ENCODE measurements at regions not wholly inside any gene's neighbourhood (a gene's known extent, or its start where the extent isn't known, plus 50 kb on each side); places are given as distances from the start of the nearest gene placed in this dataset.

DNA sequence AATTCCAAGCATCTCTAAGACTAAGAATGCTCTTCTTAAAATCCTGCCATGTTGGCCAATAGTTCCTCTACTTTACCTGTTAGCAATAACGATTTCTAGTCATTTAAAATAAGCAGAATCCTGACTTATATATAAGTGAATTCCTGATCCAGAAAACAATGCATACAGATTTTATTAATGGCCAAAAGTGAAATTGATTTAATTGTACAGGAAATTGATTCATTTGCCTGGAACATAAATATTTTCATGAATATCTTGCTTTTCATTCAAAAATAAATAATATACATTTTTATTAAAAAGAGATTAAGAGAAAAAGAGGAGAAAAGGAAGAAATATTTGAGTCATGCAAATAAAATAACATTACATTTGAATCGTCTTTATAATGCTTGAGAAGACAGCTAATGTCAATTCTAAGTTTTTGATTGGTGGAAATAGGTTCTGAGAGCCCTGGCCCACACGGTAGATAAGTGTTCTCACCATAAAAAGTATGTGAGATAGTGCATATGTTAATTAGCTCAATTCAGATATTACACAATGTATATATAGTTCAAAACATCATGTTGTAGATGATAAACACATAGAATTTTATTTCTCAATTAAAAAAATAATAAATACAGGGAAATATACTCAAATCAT lies 323.2 kb upstream of the MIR17HG start:
- Histone ChIP-seq H3K4me1 (ENCODE audit: low read length) (no peaks in the 10 kb centered on the region), H3K36me3 (replicated peaks; ENCODE audit: low read depth, low read length) (no peaks in the 10 kb centered on the region), H3K79me2 (ENCODE audit: low read length) (no peaks in the 10 kb centered on the region), H3K27ac (ENCODE audit: low read length) (no peak overlapping the region), H3K27me3 (ENCODE audit: low read depth, low read length) (no peaks in the 10 kb centered on the region), H3K9ac (ENCODE audit: low read length) (no peak overlapping the region), H3K4me3 (ENCODE audit: low read length) (no peak overlapping the region), H4K20me1 (ENCODE audit: insufficient read depth, low read length) (no peaks in the 10 kb centered on the region), H3K9me3 (ENCODE audit: insufficient read depth, low read length) (no peaks in the 10 kb centered on the region), H2AFZ (ENCODE audit: low read depth, low read length) (no peak overlapping the region), H3K4me2 (ENCODE audit: low read length) (no peak overlapping the region)
- TF ChIP-seq, protein P1, sequence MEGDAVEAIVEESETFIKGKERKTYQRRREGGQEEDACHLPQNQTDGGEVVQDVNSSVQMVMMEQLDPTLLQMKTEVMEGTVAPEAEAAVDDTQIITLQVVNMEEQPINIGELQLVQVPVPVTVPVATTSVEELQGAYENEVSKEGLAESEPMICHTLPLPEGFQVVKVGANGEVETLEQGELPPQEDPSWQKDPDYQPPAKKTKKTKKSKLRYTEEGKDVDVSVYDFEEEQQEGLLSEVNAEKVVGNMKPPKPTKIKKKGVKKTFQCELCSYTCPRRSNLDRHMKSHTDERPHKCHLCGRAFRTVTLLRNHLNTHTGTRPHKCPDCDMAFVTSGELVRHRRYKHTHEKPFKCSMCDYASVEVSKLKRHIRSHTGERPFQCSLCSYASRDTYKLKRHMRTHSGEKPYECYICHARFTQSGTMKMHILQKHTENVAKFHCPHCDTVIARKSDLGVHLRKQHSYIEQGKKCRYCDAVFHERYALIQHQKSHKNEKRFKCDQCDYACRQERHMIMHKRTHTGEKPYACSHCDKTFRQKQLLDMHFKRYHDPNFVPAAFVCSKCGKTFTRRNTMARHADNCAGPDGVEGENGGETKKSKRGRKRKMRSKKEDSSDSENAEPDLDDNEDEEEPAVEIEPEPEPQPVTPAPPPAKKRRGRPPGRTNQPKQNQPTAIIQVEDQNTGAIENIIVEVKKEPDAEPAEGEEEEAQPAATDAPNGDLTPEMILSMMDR (IDR thresholded peaks at IDR 0.05; ENCODE audit: low read depth, low read length), result no peak
- TF ChIP-seq EZH2phosphoT487 (IDR thresholded peaks at IDR 0.05; ENCODE audit: low read depth), result no peak

DNA sequence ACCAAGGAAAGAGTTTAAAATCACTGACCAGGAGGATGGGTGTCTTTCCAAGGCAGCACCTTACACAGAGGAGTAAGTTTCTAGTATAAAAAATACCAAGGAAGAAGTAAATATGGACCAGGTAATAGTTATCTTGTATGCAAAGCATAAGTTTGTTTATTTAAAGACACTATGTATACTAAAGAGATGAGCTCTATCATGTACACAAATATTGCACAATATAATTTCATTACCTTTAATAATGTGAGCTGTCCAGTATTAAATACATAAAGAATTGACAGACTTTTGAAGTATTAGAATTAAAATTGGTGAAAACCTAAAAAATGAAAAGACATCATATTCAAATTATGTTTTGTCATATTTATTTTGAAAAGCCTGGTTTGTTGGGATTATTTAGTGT lies 322.0 kb upstream of the MIR17HG start:
- H3K4me3 ChIP-seq (ENCODE audit: low read length), result no peak overlapping the region
- H3K4me2 ChIP-seq (ENCODE audit: low read length), result no peak overlapping the region
- H4K20me1 ChIP-seq (ENCODE audit: insufficient read depth, low read length), result no peaks in the 10 kb centered on the region
- H3K79me2 ChIP-seq (ENCODE audit: low read length), result no peaks in the 10 kb centered on the region
- no peak for TF ChIP-seq EZH2phosphoT487 (IDR thresholded peaks at IDR 0.05; ENCODE audit: low read depth)
- TF ChIP-seq, protein P1 (IDR thresholded peaks at IDR 0.05; ENCODE audit: low read depth, low read length), result no peak
- H3K27ac ChIP-seq (ENCODE audit: low read length), result no peak overlapping the region
- no peaks in the 10 kb centered on the region for H3K4me1 ChIP-seq (ENCODE audit: low read length)
- H3K9me3 ChIP-seq (ENCODE audit: insufficient read depth, low read length), result no peaks in the 10 kb centered on the region
- H3K27me3 ChIP-seq (ENCODE audit: low read depth, low read length), result no peaks in the 10 kb centered on the region
- no peaks in the 10 kb centered on the region for H3K36me3 ChIP-seq (replicated peaks; ENCODE audit: low read depth, low read length)
- no peak overlapping the region for H2AFZ ChIP-seq (ENCODE audit: low read depth, low read length)
- no peak overlapping the region for H3K9ac ChIP-seq (ENCODE audit: low read length)

DNA sequence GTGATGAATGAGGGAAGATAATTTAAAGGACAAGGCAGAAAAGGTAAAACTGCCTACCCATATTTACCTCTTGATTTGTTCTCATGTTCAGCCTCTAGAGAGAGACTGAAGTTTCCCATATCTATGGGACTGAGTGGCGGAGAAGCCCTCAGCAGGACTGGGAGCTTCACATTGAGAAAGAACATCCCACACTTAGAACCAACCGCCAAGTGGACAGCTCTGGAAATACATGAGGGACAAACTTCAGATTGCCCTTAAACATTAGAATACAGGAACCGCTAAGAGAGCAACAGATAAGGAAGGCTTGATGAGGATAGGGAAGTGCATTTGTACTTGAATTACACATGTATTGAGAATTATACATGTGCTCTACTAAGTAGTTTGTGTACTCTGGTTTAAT lies 316.0 kb upstream of the MIR17HG start:
- no peaks in the 10 kb centered on the region for H3K9me3 ChIP-seq (ENCODE audit: insufficient read depth, low read length)
- H3K27ac ChIP-seq (ENCODE audit: low read length), result no peak overlapping the region
- no peak overlapping the region for H3K4me3 ChIP-seq (ENCODE audit: low read length)
- H3K9ac ChIP-seq (ENCODE audit: low read length), result no peak overlapping the region
- no peaks in the 10 kb centered on the region for H3K79me2 ChIP-seq (ENCODE audit: low read length)
- H3K4me1 ChIP-seq (ENCODE audit: low read length), result no peaks in the 10 kb centered on the region
- H3K27me3 ChIP-seq (ENCODE audit: low read depth, low read length), result no peaks in the 10 kb centered on the region
- H4K20me1 ChIP-seq (ENCODE audit: insufficient read depth, low read length), result no peaks in the 10 kb centered on the region
- H2AFZ ChIP-seq (ENCODE audit: low read depth, low read length), result no peak overlapping the region
- H3K4me2 ChIP-seq (ENCODE audit: low read length), result no peak overlapping the region
- TF ChIP-seq, protein P1 (IDR thresholded peaks at IDR 0.05; ENCODE audit: low read depth, low read length), result no peak
- no peak for TF ChIP-seq EZH2phosphoT487 (IDR thresholded peaks at IDR 0.05; ENCODE audit: low read depth)
- H3K36me3 ChIP-seq (replicated peaks; ENCODE audit: low read depth, low read length), result no peaks in the 10 kb centered on the region

DNA sequence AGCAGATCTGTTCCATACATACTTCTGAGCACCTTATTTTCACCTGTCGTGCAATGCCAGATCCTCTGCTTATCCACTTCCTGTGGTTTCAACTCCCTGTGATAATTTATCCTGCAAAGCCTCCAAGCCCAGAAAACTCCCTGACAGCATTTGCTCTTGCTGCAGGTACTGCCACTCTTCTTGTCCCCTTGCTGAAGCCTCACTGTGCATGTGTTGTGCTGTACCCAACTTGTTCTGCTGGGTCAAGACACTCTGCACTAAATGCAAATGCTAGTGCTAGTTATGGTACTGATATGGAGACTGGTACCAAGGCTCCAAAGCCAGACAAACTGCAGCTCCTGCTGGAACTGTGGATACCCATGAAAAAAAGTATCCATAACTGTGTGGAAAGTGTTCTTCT lies 315.4 kb upstream of the MIR17HG start:
- Histone ChIP-seq H3K4me1 (ENCODE audit: low read length) (no peaks in the 10 kb centered on the region), H3K79me2 (ENCODE audit: low read length) (no peaks in the 10 kb centered on the region), H4K20me1 (ENCODE audit: insufficient read depth, low read length) (no peaks in the 10 kb centered on the region), H3K36me3 (replicated peaks; ENCODE audit: low read depth, low read length) (no peaks in the 10 kb centered on the region), H3K27ac (ENCODE audit: low read length) (no peak overlapping the region), H3K27me3 (ENCODE audit: low read depth, low read length) (no peaks in the 10 kb centered on the region), H3K4me3 (ENCODE audit: low read length) (no peak overlapping the region), H3K9ac (ENCODE audit: low read length) (no peak overlapping the region), H3K9me3 (ENCODE audit: insufficient read depth, low read length) (no peaks in the 10 kb centered on the region), H3K4me2 (ENCODE audit: low read length) (no peak overlapping the region), H2AFZ (ENCODE audit: low read depth, low read length) (no peak overlapping the region)
- TF ChIP-seq, protein P1 (IDR thresholded peaks at IDR 0.05; ENCODE audit: low read depth, low read length), result no peak
- TF ChIP-seq EZH2phosphoT487 (IDR thresholded peaks at IDR 0.05; ENCODE audit: low read depth), result no peak

All from OCI-LY3 (cell line).